Activated naive CD8-positive, alpha-beta T cell treated with anti-CD3 and anti-CD28 coated beads, Interleukin-2, amount 10 ng/mL, durations not matched to agents 7 days and 5 days (primary cell): ENCODE measurements at regions not wholly inside any gene's neighbourhood (a gene's known extent, or its start where the extent isn't known, plus 50 kb on each side); places are given as distances from the start of the nearest gene placed in this dataset.
A peak's percentile ranks its signal among the peaks of the same experiment; 100 is the strongest.
"Not testable (repeated sequence)": the region's sequence is repeated elsewhere in the genome, so short reads cannot be mapped to it uniquely, and the experiment has no call there.

Experiments used
- ATAC-seq: fragments of 150-1000 bp; cut with Tn5 transposase; one replicate; pipeline ENCODE4 v1.10.0; 2021; ENCODE audit warnings: low read depth, moderate library complexity
- POLR2A ChIA-PET: fragments of 350-600 bp; sonication (Branson Sonifier 250); formaldehyde crosslinking; loops from one replicate; lab custom pipeline; 2021; ENCODE audit warnings: antibody characterized with exemption; lab: Charles Lee
- DNase-seq: peaks from one replicate; pipeline ENCODE4 v3.0.0; 2021
- H3K27ac Mint-ChIP-seq: one replicate; pipeline ENCODE4 v1.8.0; 2022; ENCODE audit warnings: mild to moderate bottlenecking, mixed read lengths
- H3K27me3 Mint-ChIP-seq: one replicate; pipeline ENCODE4 v1.8.0; 2022; ENCODE audit warnings: mild to moderate bottlenecking, moderate library complexity, mixed read lengths
- H3K36me3 Mint-ChIP-seq: one replicate; pipeline ENCODE4 v1.8.0; 2021; ENCODE audit warnings: mild to moderate bottlenecking, mixed read lengths
- H3K4me1 Mint-ChIP-seq: one replicate; pipeline ENCODE4 v1.8.0; 2021; ENCODE audit warnings: mixed read lengths
- H3K4me3 Mint-ChIP-seq: one replicate; pipeline ENCODE4 v1.8.0; 2022; ENCODE audit warnings: mild to moderate bottlenecking, moderate library complexity, mixed read lengths
- H3K9me3 Mint-ChIP-seq: one replicate; pipeline ENCODE4 v1.8.0; 2021; ENCODE audit warnings: mixed read lengths

DNA sequence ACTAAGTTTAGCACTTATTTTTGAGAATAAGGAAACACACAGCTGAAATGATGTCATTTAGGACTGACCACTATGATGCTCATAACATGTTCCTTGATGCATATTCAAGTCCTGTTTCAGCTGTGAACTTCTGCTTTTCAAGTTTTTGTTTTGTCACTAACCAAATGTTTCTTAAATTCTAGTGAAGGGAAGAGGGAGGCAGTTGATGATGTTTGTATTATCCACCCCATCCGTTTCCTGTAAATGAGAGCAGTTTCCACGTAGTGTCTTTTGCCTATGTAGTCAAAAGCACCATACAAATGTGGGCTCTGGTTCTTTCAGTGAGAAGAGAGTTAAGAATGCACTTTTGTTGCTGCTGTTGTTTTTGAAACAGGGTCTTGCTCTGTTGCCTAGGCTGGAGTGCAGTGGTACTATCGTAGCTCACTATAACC lies 491.8 kb downstream of the PCNX1 start:
- Mint-ChIP-seq H3K27ac (peak overlapping the region; percentile 88), H3K9me3 (no peaks in the 10 kb centered on the region), H3K4me3 (peak overlapping the region; percentile 43), H3K4me1 (peaks cover 27% of the 10 kb centered on the region), H3K36me3 (peaks cover 7% of the 10 kb centered on the region), H3K27me3 (no peaks in the 10 kb centered on the region)
- POLR2A ChIA-PET = interaction anchor here (0.8 to 1.8 kb wide), 3 partner anchors 14 to 256 kb away, joined by 3 to 7 read pairs (median 4); no protein-coding TSS in a partner anchor
- peak; percentile 80 for ATAC-seq
- no peak for DNase-seq

GRCh38 chr14:71400871-71401321 lies 493.6 kb downstream of the PCNX1 start:
- DNase-seq (no peak), ATAC-seq (peak; percentile 16)
- no peaks in the 10 kb centered on the region for H3K9me3 Mint-ChIP-seq
- peak overlapping the region; percentile 60 for H3K4me3 Mint-ChIP-seq
- peaks cover 33% of the 10 kb centered on the region for H3K4me1 Mint-ChIP-seq
- H3K27me3 Mint-ChIP-seq = no peaks in the 10 kb centered on the region
- peak overlapping the region; percentile 73 for H3K27ac Mint-ChIP-seq
- peaks cover 13% of the 10 kb centered on the region for H3K36me3 Mint-ChIP-seq
- POLR2A ChIA-PET = interaction anchor here (1.3 kb wide), 1 partner anchor 80 kb away, joined by 5 read pairs; no protein-coding TSS in a partner anchor

DNA sequence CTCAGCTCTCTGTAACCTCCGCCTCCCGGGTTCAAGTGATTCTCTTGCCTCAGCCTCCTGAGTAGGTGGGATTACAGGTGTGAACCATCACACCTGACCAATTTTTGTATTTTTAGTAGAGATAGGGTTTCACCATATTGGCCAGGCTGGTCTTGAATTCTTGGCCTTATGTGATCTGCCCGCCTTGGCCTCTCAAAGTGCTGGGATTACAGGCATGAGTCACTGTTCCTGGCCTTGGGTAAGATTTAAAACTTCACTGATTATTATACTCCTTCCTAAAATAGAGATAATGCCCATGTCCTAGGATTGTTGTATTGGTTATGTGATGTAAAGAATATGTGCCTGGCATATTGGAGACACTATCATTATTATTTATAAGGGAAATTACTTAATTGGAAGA lies 495.2 kb downstream of the PCNX1 start:
- H3K9me3 Mint-ChIP-seq, H3K27ac Mint-ChIP-seq: not testable (repeated sequence)
- peaks cover 33% of the 10 kb centered on the region for H3K4me1 Mint-ChIP-seq

GRCh38 chr14:71403656-71404055 lies 496.4 kb downstream of the PCNX1 start:
- no peaks in the 10 kb centered on the region for H3K27me3 Mint-ChIP-seq
- no peaks in the 10 kb centered on the region for H3K9me3 Mint-ChIP-seq
- H3K4me1 Mint-ChIP-seq = peaks cover 28% of the 10 kb centered on the region
- no peak overlapping the region for H3K27ac Mint-ChIP-seq
- peaks cover 15% of the 10 kb centered on the region for H3K36me3 Mint-ChIP-seq
- ATAC-seq = peak; percentile 58
- H3K4me3 Mint-ChIP-seq = no peak overlapping the region
- DNase-seq = no peak
- POLR2A ChIA-PET = interaction anchor here (0.6 to 1.6 kb wide), 5 partner anchors 10 to 261 kb away, joined by 3 to 22 read pairs (median 5); partner anchors contain the start of gene SIPA1L1

More for the DNA sequence above, 495.2 kb downstream of the PCNX1 start:
- ATAC-seq, H3K27me3 Mint-ChIP-seq, DNase-seq, POLR2A ChIA-PET, H3K4me3 Mint-ChIP-seq: not testable (repeated sequence)
- H3K36me3 Mint-ChIP-seq = peaks cover 13% of the 10 kb centered on the region

GRCh38 chr14:71405676-71406075 lies 498.4 kb downstream of the PCNX1 start:
- H3K9me3 Mint-ChIP-seq = no peaks in the 10 kb centered on the region
- POLR2A ChIA-PET = no interaction called here
- DNase-seq = no peak

DNA sequence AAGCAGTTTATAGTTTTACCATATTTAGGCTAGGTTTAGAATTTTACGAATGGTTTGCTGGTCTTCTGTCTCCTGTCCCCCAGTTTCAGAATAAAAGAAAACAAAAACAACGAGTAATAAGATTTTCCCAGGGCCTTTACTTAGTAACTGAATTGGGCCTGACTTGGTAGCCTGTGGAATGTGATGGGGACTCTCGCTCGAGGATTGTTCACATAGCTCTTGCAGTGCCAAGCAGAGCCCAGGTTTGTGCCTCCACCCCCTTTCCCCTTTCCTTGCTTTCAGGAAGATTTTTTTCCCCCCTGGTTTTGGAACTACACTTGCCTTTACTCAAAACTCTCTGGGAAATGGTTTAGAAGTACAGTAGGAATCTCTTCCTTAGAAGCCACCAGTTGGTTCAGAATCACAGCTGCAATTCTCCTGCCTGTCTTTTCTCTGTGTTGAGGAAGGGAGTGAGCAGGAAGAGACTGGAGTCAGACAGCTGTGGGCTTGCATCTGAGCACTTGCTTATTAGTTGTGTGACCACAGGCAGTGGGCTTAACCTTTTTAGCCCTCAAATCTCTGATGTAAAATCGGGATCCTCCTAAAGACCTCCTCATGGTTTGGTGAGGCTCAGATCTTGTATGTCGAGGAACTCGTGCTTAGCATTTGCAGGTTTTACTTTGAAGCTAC lies 501.2 kb downstream of the PCNX1 start:
- Mint-ChIP-seq H3K4me1 (peaks cover 26% of the 10 kb centered on the region), H3K27ac (no peak overlapping the region), H3K9me3 (peaks cover 2% of the 10 kb centered on the region), H3K27me3 (no peaks in the 10 kb centered on the region), H3K36me3 (peaks cover 23% of the 10 kb centered on the region), H3K4me3 (no peak overlapping the region)
- DNase-seq = no peak
- POLR2A ChIA-PET = no interaction called here
- ATAC-seq = no peak

More at GRCh38 chr14:71405676-71406075, 498.4 kb downstream of the PCNX1 start:
- H3K27me3 Mint-ChIP-seq = no peaks in the 10 kb centered on the region
- H3K4me1 Mint-ChIP-seq = peaks cover 24% of the 10 kb centered on the region
- H3K4me3 Mint-ChIP-seq = no peak overlapping the region
- ATAC-seq = no peak
- no peak overlapping the region for H3K27ac Mint-ChIP-seq
- peaks cover 17% of the 10 kb centered on the region for H3K36me3 Mint-ChIP-seq

- Mint-ChIP-seq H3K4me1 (peaks cover 19% of the 10 kb centered on the region), H3K9me3 (peaks cover 2% of the 10 kb centered on the region), H3K27me3 (no peaks in the 10 kb centered on the region), H3K36me3 (peaks cover 25% of the 10 kb centered on the region), H3K4me3 (no peak overlapping the region), H3K27ac (no peak overlapping the region)
- no peak for DNase-seq
- POLR2A ChIA-PET = no interaction called here
- ATAC-seq = no peak
Measured at GRCh38 chr14:71410578-71411284, 503.5 kb downstream of the PCNX1 start.

GRCh38 chr14:71411285-71411595 lies 504.0 kb downstream of the PCNX1 start:
- H3K36me3 Mint-ChIP-seq = peaks cover 22% of the 10 kb centered on the region
- no peak overlapping the region for H3K27ac Mint-ChIP-seq
- peaks cover 2% of the 10 kb centered on the region for H3K9me3 Mint-ChIP-seq
- no peaks in the 10 kb centered on the region for H3K27me3 Mint-ChIP-seq
- ATAC-seq (no peak), DNase-seq (no peak)
- H3K4me1 Mint-ChIP-seq = peaks cover 18% of the 10 kb centered on the region
- POLR2A ChIA-PET = no interaction called here
- H3K4me3 Mint-ChIP-seq = no peak overlapping the region

DNA sequence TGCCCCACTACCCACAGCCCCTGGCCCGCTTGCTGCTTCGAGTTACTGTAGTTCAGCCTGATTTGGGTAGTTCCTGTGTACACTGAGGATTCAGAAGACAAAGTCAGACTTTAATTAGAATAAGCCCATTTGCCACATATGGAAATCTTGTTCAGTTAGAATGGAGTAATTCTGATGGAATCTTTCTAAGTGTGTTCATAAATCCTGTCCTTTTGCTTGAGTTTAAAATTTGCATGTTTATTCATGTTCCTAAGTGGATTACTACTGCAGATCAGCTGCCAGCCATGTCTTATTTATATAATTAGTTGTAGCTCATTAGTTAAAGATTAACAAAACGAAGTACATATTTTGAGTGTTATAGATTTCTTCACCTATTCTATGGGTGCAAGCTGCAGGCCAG lies 504.5 kb downstream of the PCNX1 start:
- no peak overlapping the region for H3K27ac Mint-ChIP-seq

DNA sequence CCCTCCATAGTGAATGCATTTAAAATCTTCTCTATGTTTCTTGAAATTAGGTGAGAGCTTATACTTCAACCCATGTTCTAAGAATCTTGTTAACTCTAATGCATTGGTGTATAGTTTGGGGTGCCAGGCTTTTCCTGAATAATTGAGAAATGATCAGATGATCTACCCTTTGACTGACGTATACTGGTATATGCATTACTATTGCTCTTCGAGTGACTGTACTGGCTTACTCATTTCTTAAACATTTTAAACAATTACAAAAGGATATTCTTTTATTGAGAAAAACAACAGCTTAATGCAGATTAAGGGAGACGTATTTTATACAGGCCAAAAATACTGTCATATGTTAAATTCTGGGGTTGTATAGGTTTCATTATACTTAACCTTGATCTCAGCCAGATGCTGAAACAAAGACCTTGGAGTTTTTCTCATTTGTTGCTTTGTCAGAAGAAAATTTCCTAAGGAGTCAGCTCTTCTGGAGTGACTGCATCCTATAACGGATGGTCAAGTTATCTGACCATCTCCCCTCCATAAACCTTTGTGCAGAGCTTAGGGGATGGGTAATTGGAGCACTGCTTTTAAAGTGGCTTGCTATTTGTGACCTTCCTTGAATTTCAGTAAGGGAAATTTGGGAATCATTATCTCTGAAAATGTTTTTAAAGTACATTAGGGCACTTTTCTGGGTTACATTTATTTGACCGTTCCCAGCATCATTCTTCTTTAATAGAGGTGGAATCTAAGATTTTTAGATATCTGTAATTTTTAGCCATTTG lies 507.6 kb downstream of the PCNX1 start:
- Mint-ChIP-seq H3K4me1 (peaks cover 8% of the 10 kb centered on the region), H3K27me3 (no peaks in the 10 kb centered on the region), H3K4me3 (no peak overlapping the region), H3K27ac (no peak overlapping the region), H3K36me3 (peaks cover 25% of the 10 kb centered on the region), H3K9me3 (peaks cover 4% of the 10 kb centered on the region)
- POLR2A ChIA-PET = interaction anchor here (0.5 to 0.6 kb wide), 2 partner anchors 56 to 257 kb away, joined by 3 read pairs; no protein-coding TSS in a partner anchor
- DNase-seq = no peak
- ATAC-seq = no peak

More for the DNA sequence above, 504.5 kb downstream of the PCNX1 start:
- Mint-ChIP-seq H3K4me3 (no peak overlapping the region), H3K4me1 (peaks cover 18% of the 10 kb centered on the region), H3K9me3 (peaks cover 2% of the 10 kb centered on the region), H3K36me3 (peaks cover 24% of the 10 kb centered on the region), H3K27me3 (no peaks in the 10 kb centered on the region)
- POLR2A ChIA-PET = no interaction called here
- no peak for DNase-seq
- no peak for ATAC-seq

DNA sequence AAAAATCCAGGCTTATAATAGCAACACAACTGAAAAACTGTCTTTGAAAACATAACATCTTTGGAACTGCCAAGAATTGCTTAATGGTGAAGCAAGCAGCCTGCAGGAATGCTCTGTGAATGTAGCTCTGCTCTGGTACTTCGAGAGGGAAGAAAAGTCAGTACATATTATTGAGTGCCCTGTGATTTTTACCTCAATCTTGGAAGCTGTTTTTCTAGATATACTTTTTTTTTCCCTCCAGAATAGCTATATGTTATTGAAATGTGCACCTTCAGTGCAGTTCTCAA lies 508.1 kb downstream of the PCNX1 start:
- peaks cover 4% of the 10 kb centered on the region for H3K9me3 Mint-ChIP-seq
- POLR2A ChIA-PET = interaction anchor here (0.5 to 0.6 kb wide), 2 partner anchors 56 to 256 kb away, joined by 3 read pairs; no protein-coding TSS in a partner anchor
- DNase-seq = no peak
- H3K27me3 Mint-ChIP-seq = no peaks in the 10 kb centered on the region
- peaks cover 8% of the 10 kb centered on the region for H3K4me1 Mint-ChIP-seq
- peaks cover 28% of the 10 kb centered on the region for H3K36me3 Mint-ChIP-seq
- H3K4me3 Mint-ChIP-seq = no peak overlapping the region
- H3K27ac Mint-ChIP-seq = no peak overlapping the region
- ATAC-seq = no peak

DNA sequence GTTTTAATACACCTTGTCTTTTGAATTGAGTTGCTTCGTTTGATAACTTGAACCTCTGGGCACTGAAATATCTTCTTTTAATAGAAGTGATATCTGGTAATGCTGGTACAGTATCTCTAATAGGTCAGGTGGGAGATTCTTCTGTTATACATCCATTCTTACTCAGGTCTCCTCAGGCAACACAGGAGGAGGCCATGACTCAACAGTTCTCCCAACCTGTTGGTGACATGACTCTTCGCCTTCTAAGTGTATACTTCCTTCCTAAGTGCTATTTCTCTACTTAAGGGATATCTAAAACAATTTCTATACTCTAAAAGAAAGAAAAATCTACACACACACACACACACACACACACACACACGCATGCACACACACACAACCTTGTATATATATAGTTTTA lies 509.1 kb downstream of the PCNX1 start:
- DNase-seq = no peak
- ATAC-seq = no peak
- Mint-ChIP-seq H3K4me3 (no peak overlapping the region), H3K4me1 (peaks cover 2% of the 10 kb centered on the region), H3K9me3 (peaks cover 4% of the 10 kb centered on the region), H3K27me3 (no peaks in the 10 kb centered on the region), H3K36me3 (peaks cover 29% of the 10 kb centered on the region), H3K27ac (no peak overlapping the region)
- POLR2A ChIA-PET = no interaction called here

DNA sequence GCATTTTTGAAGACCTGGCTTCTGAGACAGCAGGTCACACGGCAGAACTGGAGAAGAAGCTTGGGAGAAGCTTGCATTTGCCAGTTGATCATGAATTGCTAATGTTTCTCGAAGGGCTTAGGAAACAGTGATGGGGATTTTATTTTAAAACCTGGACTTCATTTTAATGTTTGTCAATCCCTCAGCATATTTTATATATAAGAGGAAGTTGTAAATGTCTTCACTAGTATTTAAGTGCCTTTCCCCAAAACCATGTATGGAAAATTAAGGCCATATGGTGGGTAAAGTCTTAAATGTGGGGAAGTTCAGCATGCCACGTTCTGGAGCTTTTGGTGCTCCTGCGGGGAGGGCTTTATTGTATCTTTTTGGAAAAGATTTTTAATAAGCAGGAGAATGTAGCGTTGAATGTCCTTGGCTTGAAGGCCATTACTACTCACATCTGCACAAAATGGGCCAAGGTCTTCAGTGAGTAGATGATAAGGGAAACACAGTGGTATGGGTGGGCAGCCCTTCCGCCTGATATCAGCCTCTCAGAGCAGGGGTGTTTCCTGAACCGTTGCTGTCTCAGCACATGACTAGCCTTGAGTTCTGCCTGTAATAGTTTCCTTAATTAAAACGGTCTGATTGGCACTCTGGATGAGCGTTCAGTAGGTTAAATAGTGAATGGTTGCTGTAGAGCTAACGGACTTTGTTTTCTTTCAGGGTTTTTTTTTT lies 511.4 kb downstream of the PCNX1 start:
- H3K9me3 Mint-ChIP-seq = peaks cover 6% of the 10 kb centered on the region
- ATAC-seq (no peak), DNase-seq (no peak)
- no peaks in the 10 kb centered on the region for H3K4me1 Mint-ChIP-seq
- POLR2A ChIA-PET = no interaction called here
- no peaks in the 10 kb centered on the region for H3K27me3 Mint-ChIP-seq
- H3K4me3 Mint-ChIP-seq = no peak overlapping the region
- peak overlapping the region; percentile 62 for H3K27ac Mint-ChIP-seq
- peaks cover 33% of the 10 kb centered on the region for H3K36me3 Mint-ChIP-seq
